ENCODE measurements at regions not wholly inside any gene's neighbourhood (a gene's known extent, or its start where the extent isn't known, plus 50 kb on each side); places are given as distances from the start of the nearest gene placed in this dataset.

DNA sequence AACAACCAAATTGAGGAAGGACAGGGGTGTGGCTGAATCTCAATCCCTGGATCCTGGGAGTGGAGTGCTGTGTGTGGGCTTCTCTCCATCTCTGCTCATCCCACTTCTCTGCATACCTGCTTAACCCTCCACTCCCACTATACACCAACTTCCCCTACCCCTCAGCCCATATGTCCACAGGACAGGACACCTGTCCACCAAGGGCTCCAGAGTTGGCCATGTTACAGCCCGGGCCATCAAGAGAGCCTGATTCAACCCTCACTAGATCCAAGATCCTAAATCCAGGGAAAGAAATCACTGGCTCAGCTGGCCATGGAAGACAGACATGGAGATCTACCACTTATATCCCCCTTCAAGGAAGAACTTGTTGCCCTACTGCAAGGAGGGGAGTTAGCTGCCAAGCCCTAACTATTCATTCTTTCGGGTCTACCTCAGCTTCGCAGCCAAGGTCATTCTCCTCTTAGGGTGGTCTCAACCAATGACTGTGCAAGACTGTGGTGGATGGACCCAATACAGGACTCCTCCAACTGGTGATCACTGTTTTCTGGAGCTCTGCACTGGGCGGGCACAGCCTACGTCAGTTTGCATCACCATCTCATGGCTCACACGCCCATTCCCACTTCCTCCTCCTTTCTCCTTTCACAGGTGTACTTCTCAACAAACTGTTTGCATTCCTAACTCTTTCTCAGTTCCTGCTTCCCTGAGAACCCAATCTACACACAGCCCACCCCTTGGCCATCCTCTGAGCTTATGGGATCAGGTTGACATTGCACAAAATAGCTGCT is 53.7 kb upstream of the ZBTB43 start:
- H3K27me3 ChIP-seq (ENCODE audit: low read depth, low read length) = no peaks in the 10 kb centered on the region
- no peak overlapping the region for H3K9ac ChIP-seq (ENCODE audit: low read length)
- TF ChIP-seq EZH2phosphoT487 (IDR thresholded peaks at IDR 0.05; ENCODE audit: low read depth) (no peak), CTCF (IDR thresholded peaks at IDR 0.05; ENCODE audit: low read depth, low read length) (no peak)
- H3K79me2 ChIP-seq (ENCODE audit: low read length) = no peaks in the 10 kb centered on the region
- peaks cover 7% of the 10 kb centered on the region; the same call in 1 of the 2 replicates for H3K9me3 ChIP-seq (ENCODE audit: insufficient read depth, low read length)
- peaks cover 50% of the 10 kb centered on the region for H3K4me1 ChIP-seq (ENCODE audit: low read length)
- H4K20me1 ChIP-seq (ENCODE audit: insufficient read depth, low read length) = no peaks in the 10 kb centered on the region
- H3K27ac ChIP-seq (ENCODE audit: low read length) = peak overlapping the region; percentile 25; the same call in 1 of the 2 replicates
- peak overlapping the region; percentile 8 for H2AFZ ChIP-seq (ENCODE audit: low read depth, low read length)
- peaks cover 5% of the 10 kb centered on the region for H3K36me3 ChIP-seq (replicated peaks; ENCODE audit: low read depth, low read length)
- peak overlapping the region; percentile 42 for H3K4me2 ChIP-seq (ENCODE audit: low read length)
- no peak overlapping the region for H3K4me3 ChIP-seq (ENCODE audit: low read length)

GRCh38 chr9:126752376-126752775 is 52.5 kb upstream of the ZBTB43 start:
- Histone ChIP-seq H3K27ac (ENCODE audit: low read length) (no peak overlapping the region), H3K9ac (ENCODE audit: low read length) (no peak overlapping the region), H3K4me2 (ENCODE audit: low read length) (no peak overlapping the region), H3K9me3 (ENCODE audit: insufficient read depth, low read length) (peaks cover 7% of the 10 kb centered on the region; the same call in 1 of the 2 replicates), H4K20me1 (ENCODE audit: insufficient read depth, low read length) (no peaks in the 10 kb centered on the region), H3K27me3 (ENCODE audit: low read depth, low read length) (no peaks in the 10 kb centered on the region), H2AFZ (ENCODE audit: low read depth, low read length) (no peak overlapping the region), H3K79me2 (ENCODE audit: low read length) (no peaks in the 10 kb centered on the region), H3K4me3 (ENCODE audit: low read length) (no peak overlapping the region), H3K4me1 (ENCODE audit: low read length) (peaks cover 38% of the 10 kb centered on the region), H3K36me3 (replicated peaks; ENCODE audit: low read depth, low read length) (peaks cover 5% of the 10 kb centered on the region)
- TF ChIP-seq CTCF (IDR thresholded peaks at IDR 0.05; ENCODE audit: low read depth, low read length) = no peak
- no peak for TF ChIP-seq EZH2phosphoT487 (IDR thresholded peaks at IDR 0.05; ENCODE audit: low read depth)

GRCh38 chr9:126752881-126753670 is 51.8 kb upstream of the ZBTB43 start:
- no peaks in the 10 kb centered on the region for H3K79me2 ChIP-seq (ENCODE audit: low read length)
- TF ChIP-seq EZH2phosphoT487 (IDR thresholded peaks at IDR 0.05; ENCODE audit: low read depth) (no peak), CTCF (IDR thresholded peaks at IDR 0.05; ENCODE audit: low read depth, low read length) (no peak)
- H3K27ac ChIP-seq (ENCODE audit: low read length) = no peak overlapping the region
- no peaks in the 10 kb centered on the region for H4K20me1 ChIP-seq (ENCODE audit: insufficient read depth, low read length)
- no peak overlapping the region for H2AFZ ChIP-seq (ENCODE audit: low read depth, low read length)
- no peaks in the 10 kb centered on the region for H3K27me3 ChIP-seq (ENCODE audit: low read depth, low read length)
- H3K4me2 ChIP-seq (ENCODE audit: low read length) = no peak overlapping the region
- no peak overlapping the region for H3K9ac ChIP-seq (ENCODE audit: low read length)
- no peak overlapping the region for H3K4me3 ChIP-seq (ENCODE audit: low read length)
- H3K4me1 ChIP-seq (ENCODE audit: low read length) = peaks cover 31% of the 10 kb centered on the region
- peaks cover 7% of the 10 kb centered on the region; the same call in 1 of the 2 replicates for H3K9me3 ChIP-seq (ENCODE audit: insufficient read depth, low read length)
- peaks cover 5% of the 10 kb centered on the region for H3K36me3 ChIP-seq (replicated peaks; ENCODE audit: low read depth, low read length)

All from OCI-LY3 (cell line).